GM19468 (cell line): ENCODE measurements at regions not wholly inside any gene's neighbourhood (a gene's known extent, or its start where the extent isn't known, plus 50 kb on each side); places are given as distances from the start of the nearest gene placed in this dataset.
"Not testable (repeated sequence)": the region's sequence is repeated elsewhere in the genome, so short reads cannot be mapped to it uniquely, and the experiment has no call there.

Source experiments
- ATAC-seq: cut with Tn5 transposase; IDR thresholded peaks from one replicate; pipeline ENCODE4 v1.9.1; 2021; ENCODE audit warnings: mild to moderate bottlenecking, moderate library complexity, moderate number of reproducible peaks; ENCODE audit not compliant: unreplicated experiment; ENCODE audit errors: extremely low read depth

DNA sequence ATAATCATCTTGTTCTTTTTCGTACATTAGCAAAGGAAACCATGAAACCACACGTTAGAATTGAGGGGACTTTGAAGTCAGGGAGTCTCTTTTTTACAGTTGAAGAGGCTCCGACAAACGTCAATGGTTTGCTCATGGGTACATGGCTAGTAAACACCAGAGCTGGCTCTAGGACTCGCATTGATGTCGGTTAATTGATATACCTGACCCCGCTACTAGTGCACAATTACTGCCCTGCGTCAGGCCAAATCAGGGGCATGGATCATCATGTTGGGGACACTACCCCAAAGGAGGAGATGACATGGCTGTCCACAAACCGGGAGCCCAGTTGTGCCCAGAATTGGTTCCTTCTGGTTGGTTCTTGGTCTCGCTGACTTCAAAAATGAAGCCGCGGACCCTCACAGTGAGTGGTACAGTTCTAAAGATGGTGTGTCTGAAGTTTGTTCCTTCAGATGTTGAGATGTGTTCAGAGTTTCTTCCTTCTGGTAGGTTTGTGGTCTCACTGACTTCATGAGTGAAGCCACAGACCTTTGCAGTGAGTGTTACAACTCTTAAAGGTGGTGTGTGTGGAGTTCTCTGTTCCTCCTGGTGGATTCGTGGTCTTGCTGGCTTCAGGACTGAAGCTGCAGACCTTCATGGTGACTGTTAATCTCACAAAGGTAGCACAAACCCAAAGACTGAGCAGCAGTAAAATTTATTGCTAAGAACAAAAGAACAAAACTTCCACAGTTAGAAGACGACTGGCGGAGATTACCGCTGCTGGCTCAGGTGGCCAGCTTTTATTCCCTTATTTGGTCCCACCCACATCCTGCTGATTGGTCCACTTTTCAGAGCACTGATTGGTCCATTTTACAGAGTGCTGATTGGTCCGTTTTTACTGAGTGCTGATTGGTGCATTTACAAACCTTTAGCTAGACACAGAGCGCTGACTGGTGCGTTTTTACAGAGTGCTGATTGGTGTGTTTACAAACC lies 126.9 kb upstream of the ERRFI1 start:
- no peak for ATAC-seq

DNA sequence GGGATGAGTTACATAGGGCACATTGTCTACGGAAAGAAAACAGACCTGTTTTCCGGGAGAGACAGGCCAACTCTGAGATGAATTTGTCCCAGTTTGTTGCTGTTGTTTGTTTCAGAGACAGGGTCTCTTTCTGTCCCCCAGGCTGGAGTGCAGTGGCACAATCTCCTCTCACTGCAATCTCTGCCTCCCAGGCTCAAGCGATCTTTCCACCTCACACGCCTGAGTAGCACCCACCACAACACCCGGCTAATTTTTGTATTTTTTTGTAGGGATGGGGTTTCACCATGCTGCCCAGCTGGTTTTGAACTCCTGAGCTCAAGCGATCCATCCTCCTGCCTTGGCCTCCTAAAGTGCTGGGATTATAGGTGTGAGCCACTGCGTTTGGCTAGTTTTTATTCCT lies 125.5 kb upstream of the ERRFI1 start:
- ATAC-seq, result no peak

DNA sequence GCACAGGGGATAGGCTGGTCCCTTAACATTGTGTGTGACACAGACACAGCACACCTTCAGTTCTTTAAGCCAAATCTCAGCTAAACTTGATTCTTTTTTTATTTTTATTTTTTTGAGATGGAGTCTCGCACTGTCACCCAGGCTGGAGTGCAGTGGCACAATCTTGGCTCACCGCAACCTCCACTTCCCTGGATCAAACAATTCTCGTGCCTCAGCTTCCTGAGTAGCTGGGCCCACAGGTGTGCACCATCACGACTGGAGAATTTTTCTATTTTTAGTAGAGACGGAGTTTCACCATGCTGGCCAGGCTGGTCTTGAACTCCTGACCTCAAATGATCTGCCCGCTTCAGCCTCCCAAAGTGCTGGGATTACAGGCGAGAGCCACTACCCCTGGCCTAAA lies 123.6 kb upstream of the ERRFI1 start:
- not testable (repeated sequence) for ATAC-seq

DNA sequence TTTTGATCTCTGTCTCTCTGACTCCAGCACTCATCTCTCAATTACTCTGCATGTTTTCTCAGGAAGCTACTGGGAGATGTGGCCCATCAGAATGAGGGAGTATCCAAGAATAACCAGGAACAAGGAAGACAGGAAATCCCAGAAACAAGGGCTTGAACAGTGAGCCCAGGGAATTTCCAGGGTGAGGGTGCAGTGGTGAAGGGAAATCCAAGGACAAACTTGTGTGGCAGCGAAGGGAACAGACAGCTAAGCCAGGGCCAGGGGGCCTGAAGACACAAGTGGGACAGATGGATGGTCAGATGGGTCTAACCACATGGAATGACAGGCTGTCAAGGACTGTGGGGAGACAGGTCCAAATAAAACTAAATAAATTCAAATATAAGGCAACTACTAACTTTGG lies 121.8 kb upstream of the ERRFI1 start:
- ATAC-seq, result no peak

DNA sequence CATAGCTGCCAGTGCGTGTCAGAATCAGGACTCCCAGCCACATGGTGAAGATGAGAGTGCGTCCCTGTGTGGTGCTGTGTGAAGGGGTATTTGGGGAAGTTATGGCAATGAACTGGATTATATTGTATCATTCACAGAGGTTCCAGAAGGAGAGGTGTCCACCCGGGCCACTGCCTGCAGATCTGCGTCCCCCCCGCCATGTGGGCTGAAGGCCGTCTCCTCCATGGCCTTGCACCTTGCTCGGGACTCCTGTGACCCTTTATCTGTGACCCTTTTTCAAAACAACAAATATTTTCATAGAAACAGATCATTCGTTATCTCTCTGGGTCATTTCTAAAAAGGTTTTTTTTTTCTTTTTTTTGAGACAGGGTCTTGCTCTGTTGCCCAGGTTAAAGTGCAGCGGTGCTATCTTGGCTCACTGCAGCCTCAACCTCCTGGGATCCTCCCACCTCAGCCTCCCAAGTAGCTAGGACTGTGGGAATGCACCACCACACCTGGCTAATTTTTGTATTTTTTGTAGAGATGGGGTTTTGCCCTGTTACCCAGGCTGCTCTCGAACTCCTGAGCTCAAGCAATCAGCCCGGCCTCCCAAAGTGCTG lies 120.2 kb upstream of the ERRFI1 start:
- ATAC-seq, result no peak

DNA sequence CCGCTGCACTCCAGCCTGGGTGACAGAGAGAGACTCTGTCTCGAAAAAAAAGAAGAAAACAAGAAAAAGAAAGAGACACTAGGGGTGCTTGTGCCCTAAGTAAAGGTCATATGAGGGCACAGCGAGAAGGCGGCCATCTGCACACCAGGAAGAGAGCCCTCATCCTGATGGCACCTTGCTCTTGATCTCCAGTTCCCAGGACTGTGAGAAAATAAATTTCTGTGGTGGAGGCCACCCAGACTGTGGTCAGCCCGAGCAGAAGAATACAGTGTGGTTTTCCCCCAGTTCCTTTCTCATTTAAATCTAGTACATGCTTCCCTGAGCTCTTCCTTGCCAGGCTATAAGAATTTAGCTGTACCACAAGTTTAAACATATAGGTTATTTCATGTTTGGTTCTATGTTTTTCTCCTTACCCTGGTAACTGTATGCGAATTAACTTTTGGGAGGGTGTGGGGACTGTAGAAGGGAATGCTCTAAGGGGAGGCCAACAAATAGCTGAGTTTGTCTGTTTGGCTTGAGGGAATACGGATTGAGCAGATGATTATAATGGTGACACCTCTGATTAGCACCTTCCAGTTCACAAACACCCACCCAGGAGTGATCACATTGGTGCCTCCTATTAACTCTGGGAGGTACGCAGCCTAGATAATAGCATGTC lies 119.6 kb upstream of the ERRFI1 start:
- ATAC-seq, result no peak

DNA sequence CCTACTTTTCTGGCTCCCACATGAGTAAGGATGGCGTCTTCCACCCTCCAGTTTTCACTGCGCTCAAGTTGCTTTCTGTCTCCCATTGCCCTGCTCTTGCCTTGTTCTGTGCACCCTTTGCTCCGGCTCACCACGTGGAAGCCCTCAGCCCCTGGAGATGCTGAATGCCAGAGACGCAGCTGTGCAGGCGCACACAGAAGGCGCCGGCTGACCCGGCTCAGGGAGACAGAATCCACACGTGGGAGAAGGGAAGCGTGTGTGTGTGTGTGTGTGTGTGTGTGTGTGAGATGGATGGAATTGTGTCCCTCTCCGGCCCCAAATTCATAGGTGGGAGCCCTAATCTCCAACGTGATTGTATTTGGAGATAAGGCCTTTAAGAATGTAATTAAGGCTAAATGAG lies 118.2 kb upstream of the ERRFI1 start:
- no peak for ATAC-seq

DNA sequence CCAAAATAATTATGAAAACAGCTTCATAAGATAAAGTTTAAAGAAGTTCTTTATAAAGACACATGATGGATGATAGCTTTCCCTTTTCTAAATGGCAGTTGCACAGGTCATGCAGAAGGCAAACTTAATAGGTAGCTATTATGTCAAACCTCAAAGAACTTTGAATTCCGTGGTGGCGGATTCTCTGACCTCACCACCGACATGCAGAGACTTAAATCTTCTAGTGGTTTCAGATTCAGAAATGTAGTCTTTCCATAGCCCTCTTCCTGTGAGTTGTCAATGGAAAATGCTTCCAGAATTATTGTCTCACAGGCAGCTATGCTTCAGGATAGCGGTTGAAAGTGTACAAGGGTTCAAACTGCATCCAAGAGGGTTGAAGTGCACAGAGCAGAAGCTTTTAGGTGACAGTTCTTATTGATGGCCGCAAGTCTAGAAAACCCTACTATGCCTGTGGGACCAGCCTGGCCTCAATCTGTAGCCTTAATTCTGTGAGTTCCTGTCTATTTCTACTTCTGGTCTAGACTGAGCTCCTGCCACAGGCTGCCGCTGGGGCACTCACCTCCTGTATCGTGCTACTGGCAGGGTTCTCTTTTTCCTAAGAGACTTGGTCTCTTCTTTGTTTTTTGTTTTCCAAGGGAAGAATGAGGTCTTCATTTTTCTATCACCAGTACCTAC lies 117.0 kb upstream of the ERRFI1 start:
- ATAC-seq, result no peak

DNA sequence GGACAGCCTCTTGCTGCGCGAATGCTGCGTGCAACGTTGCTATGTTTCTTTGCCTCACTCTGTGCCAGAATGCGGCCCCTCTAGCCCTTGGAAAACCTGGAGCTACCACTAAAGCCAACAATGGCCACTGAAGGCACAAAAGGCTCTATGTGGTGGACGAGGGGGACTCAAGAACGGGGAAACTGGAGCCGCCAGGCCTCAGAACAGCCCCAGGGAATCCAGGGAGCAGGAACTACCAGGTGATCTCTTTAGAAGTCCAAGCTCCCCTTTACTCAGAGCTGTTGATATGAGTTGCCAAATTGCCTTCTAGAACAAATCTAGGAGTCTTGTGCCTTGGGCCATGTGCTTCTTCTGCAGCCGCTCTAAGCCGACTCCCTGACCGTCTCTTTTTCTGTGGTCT lies 113.8 kb upstream of the ERRFI1 start:
- ATAC-seq, result no peak

DNA sequence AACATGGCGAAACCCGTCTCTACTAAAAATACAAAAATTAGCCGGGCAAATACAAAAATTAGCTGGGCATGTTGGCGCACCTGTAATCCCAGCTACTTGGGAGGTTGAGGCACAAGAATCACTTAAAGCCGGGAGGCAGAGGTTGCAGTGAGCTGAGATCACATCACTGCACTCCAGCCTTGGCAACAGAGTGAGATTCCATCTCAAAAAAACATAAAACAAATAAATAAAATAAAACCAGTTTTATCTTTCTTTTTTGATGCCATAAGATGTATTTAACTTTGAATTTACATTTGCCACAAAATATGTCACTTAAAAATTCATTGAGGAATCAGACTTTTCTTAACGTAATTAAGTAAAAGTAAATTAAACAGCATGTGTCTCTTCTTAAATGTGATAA lies 113.3 kb upstream of the ERRFI1 start:
- ATAC-seq, result no peak

DNA sequence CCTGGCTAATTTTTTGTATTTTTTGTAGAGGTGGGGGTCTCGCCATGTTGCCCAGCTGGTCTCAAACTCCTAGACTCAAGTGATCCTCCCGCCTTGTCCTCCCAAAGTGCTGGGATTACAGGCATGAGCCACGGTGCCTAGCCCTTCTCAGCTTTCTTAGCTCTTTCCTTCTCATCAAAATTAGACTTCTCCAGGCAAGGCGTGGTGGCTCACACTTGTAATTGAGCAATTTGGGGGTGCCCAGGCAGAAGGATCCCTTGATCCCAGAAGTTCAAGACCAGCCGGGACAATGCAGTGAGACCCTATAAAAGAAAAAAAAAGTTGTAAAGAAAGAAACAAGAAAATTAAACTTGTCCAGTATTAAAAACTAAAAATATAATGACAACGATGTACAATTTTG lies 112.6 kb upstream of the ERRFI1 start:
- no peak for ATAC-seq

DNA sequence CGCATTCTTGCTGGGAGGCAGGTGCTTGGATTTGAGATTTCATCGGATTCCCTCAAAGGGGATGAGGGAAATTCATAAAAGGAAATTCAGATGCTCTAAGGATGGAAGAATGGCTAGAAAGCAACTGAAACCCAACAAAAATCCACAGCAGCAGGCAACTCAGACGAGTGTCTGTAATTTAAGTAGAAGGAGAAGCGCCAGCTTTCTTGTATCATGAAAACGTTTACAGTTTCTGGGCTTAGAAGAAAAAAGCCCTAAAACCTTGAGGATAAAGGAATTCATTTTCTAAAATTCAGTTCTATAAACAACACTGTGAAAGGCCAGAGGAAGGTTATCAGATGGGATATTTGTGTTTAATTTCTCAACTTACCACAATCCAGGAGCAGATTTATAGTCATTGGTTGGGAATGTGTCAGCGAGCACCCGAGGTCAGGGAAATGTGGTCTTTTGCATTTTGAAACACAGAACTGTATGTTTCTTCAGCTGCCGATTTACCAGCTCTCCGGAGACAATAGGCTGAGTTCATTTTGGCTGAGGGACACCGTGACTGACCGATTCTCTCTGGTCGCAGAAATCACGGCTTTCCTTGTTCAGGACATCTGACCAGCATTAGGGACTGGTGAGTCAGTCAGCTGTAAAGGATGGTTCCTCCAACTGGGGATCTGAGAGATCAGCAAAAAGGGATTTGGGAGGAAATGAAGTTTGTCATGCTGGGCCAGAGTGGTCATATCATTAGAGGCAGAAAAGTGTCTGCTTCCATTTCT lies 111.6 kb upstream of the ERRFI1 start:
- ATAC-seq, result no peak

DNA sequence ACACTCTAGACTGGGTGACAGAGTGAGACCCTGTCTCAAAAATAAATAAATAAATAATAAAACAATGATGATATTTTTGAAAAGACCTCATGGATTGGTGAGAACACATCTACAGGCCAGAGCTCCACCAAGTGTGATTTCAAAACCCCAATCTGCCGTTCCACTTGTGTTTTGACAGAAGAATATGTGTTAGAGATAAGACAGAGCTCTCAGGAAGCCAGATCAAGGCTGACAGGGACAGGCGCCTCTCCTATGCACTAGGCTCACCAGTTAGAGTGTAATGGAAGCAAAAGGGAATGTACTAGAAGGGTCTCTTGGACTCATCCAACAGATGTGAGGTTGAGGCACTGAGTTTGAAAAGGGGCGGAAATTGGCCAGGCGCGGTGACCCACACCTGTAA lies 110.7 kb upstream of the ERRFI1 start:
- no peak for ATAC-seq

DNA sequence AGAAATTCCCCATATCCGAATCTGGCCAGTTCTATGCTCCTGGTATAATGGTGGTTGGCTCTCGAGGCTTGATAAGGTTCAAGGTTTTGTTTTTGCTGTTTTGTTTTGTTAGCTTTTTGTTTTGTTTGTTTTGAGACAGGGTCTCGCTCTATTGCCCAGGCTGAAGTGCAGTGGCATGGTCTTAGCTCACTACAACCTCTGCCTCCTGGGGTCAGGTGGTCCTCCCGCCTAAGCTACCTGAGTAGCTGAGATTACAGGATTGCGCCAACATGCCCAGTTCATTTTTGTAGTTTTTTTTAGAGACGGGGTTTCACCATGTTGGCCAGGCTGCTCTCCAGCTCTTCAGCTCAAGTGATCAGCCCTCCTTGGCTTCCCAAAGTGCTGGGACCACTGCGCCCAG lies 109.1 kb upstream of the ERRFI1 start:
- no peak for ATAC-seq

DNA sequence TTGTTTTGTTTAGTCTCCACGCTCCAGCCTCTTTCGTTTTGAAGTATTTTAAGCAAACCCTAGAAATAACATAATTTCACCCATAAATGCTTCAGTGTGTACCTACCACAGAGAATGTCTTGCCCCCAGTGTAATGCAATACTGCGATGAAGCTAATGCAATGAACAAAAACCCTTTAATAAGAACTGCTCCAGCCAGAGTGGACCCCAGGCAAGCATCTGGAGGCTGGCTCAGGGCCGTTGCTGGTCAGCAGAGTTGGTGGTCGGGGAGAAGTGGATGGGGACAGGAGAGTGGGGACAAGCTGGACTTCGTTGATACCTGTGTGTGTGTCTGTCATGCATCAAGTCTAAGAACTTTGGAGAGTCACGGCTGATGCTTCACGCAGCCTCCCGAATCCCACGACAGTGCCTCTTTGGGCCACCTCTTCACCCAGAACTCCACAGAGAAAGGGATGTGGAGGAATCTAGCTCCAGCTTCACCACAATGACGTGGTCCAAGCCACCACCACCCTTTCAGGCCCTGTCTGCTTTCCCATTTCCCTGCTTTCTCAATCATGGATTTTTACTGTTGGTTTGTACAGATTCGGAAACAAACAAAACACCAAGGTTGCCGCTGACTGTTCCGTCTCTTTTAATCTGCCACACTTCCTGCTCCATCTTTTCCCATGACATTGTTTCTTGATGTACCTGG lies 108.6 kb upstream of the ERRFI1 start:
- ATAC-seq, result no peak

DNA sequence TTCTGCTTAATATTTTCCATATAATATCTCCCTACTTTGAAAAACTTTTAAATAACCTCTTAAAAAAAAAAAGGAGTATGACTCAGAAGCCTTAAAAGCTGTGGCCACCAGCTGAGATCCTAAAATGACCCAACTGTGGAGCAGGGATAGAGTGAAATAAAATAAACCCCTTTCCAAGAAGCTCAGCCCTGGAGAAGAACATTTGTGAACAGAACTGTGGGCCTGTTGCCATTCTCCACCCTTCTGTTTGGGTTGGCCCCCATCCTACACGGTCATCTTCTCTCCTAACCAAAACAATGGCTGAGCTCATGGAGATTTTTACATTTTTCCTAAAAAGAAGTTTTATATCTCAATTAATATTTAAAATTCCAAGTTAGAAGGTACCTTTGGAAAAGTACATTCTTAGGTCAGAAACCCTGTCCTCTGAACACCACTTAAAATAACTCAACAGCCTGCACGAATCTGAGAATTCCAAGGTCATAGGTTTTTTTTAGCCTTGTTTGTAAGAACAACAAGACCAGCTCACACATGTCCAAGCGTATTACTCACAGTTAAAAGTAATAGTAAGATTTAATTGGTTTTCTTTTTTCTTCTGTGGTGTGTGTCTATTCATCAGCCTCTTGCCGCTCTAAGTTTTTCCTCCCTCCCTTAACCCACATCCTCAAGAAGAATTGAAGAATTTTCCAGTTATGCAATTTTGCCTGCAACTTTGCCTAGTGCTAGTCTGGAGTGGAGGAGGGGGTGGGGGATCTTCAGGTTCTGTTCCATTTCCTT lies 107.7 kb upstream of the ERRFI1 start:
- no peak for ATAC-seq

DNA sequence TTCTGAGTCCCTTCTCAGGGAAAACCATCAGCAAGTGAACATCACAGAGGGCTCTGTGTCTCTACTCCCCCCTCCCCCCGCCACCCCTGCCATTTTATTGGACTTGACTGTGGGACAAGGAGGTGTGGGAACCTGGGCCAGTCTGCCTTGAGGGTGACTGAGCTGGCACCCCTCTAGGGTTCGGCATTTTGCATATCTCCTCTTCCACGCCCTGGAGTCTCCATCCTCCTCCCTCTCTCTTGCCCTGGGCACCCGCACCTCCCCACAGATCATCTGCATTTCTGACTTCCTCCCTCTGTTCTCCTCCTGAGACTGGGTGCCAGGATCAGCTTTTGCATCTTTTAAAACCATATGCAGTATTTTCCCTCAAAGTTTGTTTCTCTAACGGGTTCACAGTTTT lies 107.1 kb upstream of the ERRFI1 start:
- no peak for ATAC-seq

DNA sequence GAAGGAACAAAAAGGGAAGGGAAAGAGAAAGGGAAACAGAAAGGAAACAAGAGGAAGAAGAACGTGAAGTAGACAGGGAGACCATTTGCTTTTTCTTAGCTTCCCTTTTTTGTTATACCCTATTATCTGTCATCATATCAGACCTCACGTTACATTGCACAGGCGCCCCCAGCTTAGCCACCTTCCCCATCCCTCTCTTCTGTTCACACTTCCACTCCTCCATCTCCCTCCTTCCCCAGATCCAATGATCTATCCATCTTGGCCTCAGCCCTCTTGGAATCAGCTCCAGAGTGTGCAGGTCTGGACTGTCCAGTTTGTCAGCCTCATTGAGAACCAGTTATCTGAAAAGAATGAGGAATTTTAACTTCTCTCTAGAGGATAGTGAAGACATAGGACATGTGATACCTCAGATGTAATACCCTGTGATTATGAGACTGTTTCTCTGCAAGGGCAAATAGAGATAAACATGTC lies 101.1 kb upstream of the ERRFI1 start:
- ATAC-seq, result no peak
